LNCAP (cell line): ENCODE measurements at regions not wholly inside any gene's neighbourhood (a gene's known extent, or its start where the extent isn't known, plus 50 kb on each side); places are given as distances from the start of the nearest gene placed in this dataset.
A peak's percentile ranks its signal among the peaks of the same experiment; 100 is the strongest.

Experiments
- CTCF ChIP-seq: fragments of 450-650 bp; IDR thresholded peaks from 2 replicates; pipeline ENCODE4 v1.5.1; 2017; ENCODE audit warnings: mild to moderate bottlenecking

GRCh38 chr14:45621731-45622130 is 368.7 kb upstream of the MIS18BP1 start:
- no peak for TF ChIP-seq CTCF

- TF ChIP-seq CTCF, result no peak
Measured at GRCh38 chr14:45619831-45620230, 366.8 kb upstream of the MIS18BP1 start.

GRCh38 chr14:45610318-45610717 is 357.3 kb upstream of the MIS18BP1 start:
- TF ChIP-seq CTCF, result peak; percentile 50

- no peak for TF ChIP-seq CTCF
Measured at GRCh38 chr14:45587142-45587541, 334.1 kb upstream of the MIS18BP1 start.

GRCh38 chr14:45559626-45560025 is 306.6 kb upstream of the MIS18BP1 start:
- TF ChIP-seq CTCF, result no peak

DNA sequence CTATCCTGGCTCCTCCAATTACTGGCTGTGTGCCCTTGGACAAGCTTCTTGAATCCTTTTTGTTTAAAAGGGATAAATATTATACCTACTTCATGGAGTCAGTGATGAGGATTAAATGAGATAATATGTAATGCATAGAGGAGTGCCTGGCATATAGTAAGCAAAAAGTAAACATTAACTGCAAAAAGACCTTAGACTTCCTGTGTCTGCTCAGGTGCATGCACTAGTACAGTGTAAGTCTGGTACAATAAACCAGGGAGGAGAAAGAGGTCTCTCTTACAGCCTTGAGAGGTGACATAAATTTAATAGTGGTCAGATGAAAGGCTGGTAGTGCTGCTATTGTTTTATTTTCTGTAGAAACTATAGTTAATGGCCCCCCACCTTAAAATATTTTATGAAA is 305.2 kb upstream of the MIS18BP1 start:
- TF ChIP-seq CTCF, result no peak

- TF ChIP-seq CTCF, result no peak
Measured at GRCh38 chr14:45553981-45554380, 301.0 kb upstream of the MIS18BP1 start.

DNA sequence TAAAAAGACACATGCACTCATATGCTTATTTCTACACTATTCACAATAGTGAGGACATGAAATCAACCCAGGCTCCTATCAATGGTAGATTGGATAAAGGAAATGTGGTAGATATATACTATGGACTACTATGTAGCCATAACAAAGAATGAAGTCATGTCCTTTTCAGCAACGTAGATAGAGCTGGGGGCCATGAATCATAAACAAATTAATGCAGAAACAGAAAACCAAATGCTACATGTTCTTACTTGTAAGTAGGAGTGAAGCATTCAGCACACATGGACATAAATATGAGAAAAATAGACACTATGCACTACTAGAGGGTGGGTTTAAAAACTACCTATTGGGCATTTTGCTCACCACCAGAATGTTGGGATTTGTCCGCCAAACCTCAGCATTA is 278.0 kb upstream of the MIS18BP1 start:
- no peak for TF ChIP-seq CTCF
